Transverse colon (tissue), 4 donors: ENCODE measurements at regions not wholly inside any gene's neighbourhood (a gene's known extent, or its start where the extent isn't known, plus 50 kb on each side); places are given as distances from the start of the nearest gene placed in this dataset.

Experiments
- DNase-seq: peaks from one replicate; pipeline ENCODE4 v3.0.0-alpha.2; 2019
- H3K27ac ChIP-seq, 4 donors: fragments of 200-600 bp; sonication (generic); 2 replicates each; pipeline ENCODE4 v1.5.1; 2016 to 2018; ENCODE audit warnings: inconsistent platforms in 4 of 4
- H3K27me3 ChIP-seq: fragments of 200-600 bp; sonication (generic); 2 replicates; pipeline ENCODE4 v1.5.1; 2017; ENCODE audit warnings: inconsistent platforms
- H3K36me3 ChIP-seq, 4 donors: fragments of 200-600 bp; sonication (generic); 2 replicates each; pipeline ENCODE4 v1.5.1; 2017 to 2019; ENCODE audit warnings: inconsistent platforms in 4 of 4
- H3K4me1 ChIP-seq, 4 donors: fragments of 200-600 bp; sonication (generic); 2 replicates each; pipeline ENCODE4 v1.5.1; 2017 to 2020; ENCODE audit warnings: inconsistent platforms in 4 of 4
- H3K4me3 ChIP-seq, 4 donors: fragments of 200-600 bp; sonication (generic); 1 replicate in 1 of 4; 2 replicates in 3 of 4; pipeline versions ENCODE4 v1.5.1 to v1.6.1; 2017 to 2019; ENCODE audit warnings: inconsistent platforms in 4 of 4
- H3K9me3 ChIP-seq, 2 donors: fragments of 200-600 bp; sonication (generic); 2 replicates each; pipeline ENCODE4 v1.5.1; 2017 to 2019; ENCODE audit warnings: inconsistent platforms in 2 of 2
- EP300 ChIP-seq: sonication (generic); formaldehyde crosslinking; IDR thresholded peaks from one replicate; pipeline ENCODE4 v1.6.1; 2017; ENCODE audit warnings: antibody characterized with exemption, low read depth
- POLR2A ChIP-seq: fragments of 450-650 bp; IDR thresholded peaks from one replicate; pipeline ENCODE4 v1.6.1; 2016; ENCODE audit warnings: antibody characterized with exemption, mild to moderate bottlenecking, moderate library complexity
- POLR2AphosphoS5 ChIP-seq, 3 donors: sonication (generic); formaldehyde crosslinking; IDR thresholded peaks; one replicate each; pipeline ENCODE4 v1.6.1; 2016; ENCODE audit warnings: antibody characterized with exemption in 3 of 3
- WGBS, 2 donors: methylation state at CpG; one replicate each; pipeline ENCODE4 v1.1.5; 2018; ENCODE audit warnings: low coverage in 1 of 2; 5-methylcytosine and 5-hydroxymethylcytosine counted together
- in situ Hi-C, 4 donors: fragments of 200-750 bp; cut with MboI; loops; one replicate each; pipeline versions ENCODE4 v1.15.0 to v1.15.1; 2017; ENCODE audit warnings: low sequenced_read_pairs in 3 of 4, low pct_ligation_motif_present in 1 of 4, low pct_unique_long_range_greater_than_20kb in 1 of 4
- intact Hi-C: fragments of 100-400 bp; cut with DNase I; formaldehyde crosslinking; loops from one replicate; pipeline ENCODE4 v1.15.1; 2023; ENCODE audit warnings: low total_unique reads
- TF ChIP-seq, protein P1 (sequence below), 5 experiments: fragments of 200-600 bp in 3 of 5; fragments of 450-650 bp in 2 of 5; sonication (generic) in 3 of 5; IDR thresholded peaks; 1 replicate in 2 of 5; 2 replicates in 3 of 5; pipeline ENCODE4 v1.5.1; 2016 to 2017; ENCODE audit warnings: antibody characterized with exemption in 5 of 5, inconsistent platforms in 3 of 5, mild to moderate bottlenecking in 2 of 5, moderate library complexity in 1 of 5

DNA sequence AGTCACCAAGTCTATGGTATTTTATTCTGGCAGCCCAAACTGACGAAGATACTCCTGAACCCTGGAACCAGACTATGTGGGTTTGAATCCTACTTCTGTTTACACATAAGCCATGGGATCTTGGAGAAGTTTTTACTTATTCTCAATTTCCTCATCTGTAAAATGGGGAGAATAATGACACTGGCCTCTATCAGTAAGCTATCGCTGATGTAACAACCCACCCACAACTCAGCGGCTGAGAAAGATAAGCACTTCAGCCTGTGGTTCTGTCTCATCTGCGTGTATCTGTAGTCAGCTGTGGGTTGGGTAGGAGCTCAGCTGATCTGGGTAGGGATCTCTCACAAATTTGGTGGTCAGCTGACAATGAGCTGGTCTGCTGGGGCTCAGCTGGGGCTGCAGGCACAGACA lies 68.0 kb upstream of the ALX4 start:
- Histone ChIP-seq H3K27ac (no peak overlapping the region), H3K4me1 (no peaks in the 10 kb centered on the region), H3K27me3 (peaks cover 7% of the 10 kb centered on the region), H3K9me3 (no peaks in the 10 kb centered on the region), H3K4me3 (no peak overlapping the region), H3K36me3 (no peaks in the 10 kb centered on the region)
- intact Hi-C loops: no loop called here
- DNase-seq: no peak
- in situ Hi-C loops: no loop called here
- WGBS, 2 donors: 93% methylated on average over 4 of the region's 4 CpGs; no CpG with 5 or more reads in 1 of the 2 donors
- no peak for TF ChIP-seq POLR2AphosphoS5 (IDR thresholded peaks at IDR 0.05)
- TF ChIP-seq, protein P1, sequence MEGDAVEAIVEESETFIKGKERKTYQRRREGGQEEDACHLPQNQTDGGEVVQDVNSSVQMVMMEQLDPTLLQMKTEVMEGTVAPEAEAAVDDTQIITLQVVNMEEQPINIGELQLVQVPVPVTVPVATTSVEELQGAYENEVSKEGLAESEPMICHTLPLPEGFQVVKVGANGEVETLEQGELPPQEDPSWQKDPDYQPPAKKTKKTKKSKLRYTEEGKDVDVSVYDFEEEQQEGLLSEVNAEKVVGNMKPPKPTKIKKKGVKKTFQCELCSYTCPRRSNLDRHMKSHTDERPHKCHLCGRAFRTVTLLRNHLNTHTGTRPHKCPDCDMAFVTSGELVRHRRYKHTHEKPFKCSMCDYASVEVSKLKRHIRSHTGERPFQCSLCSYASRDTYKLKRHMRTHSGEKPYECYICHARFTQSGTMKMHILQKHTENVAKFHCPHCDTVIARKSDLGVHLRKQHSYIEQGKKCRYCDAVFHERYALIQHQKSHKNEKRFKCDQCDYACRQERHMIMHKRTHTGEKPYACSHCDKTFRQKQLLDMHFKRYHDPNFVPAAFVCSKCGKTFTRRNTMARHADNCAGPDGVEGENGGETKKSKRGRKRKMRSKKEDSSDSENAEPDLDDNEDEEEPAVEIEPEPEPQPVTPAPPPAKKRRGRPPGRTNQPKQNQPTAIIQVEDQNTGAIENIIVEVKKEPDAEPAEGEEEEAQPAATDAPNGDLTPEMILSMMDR (IDR thresholded peaks at IDR 0.05): no peak
- TF ChIP-seq POLR2A: no peak
- no peak for TF ChIP-seq EP300

DNA sequence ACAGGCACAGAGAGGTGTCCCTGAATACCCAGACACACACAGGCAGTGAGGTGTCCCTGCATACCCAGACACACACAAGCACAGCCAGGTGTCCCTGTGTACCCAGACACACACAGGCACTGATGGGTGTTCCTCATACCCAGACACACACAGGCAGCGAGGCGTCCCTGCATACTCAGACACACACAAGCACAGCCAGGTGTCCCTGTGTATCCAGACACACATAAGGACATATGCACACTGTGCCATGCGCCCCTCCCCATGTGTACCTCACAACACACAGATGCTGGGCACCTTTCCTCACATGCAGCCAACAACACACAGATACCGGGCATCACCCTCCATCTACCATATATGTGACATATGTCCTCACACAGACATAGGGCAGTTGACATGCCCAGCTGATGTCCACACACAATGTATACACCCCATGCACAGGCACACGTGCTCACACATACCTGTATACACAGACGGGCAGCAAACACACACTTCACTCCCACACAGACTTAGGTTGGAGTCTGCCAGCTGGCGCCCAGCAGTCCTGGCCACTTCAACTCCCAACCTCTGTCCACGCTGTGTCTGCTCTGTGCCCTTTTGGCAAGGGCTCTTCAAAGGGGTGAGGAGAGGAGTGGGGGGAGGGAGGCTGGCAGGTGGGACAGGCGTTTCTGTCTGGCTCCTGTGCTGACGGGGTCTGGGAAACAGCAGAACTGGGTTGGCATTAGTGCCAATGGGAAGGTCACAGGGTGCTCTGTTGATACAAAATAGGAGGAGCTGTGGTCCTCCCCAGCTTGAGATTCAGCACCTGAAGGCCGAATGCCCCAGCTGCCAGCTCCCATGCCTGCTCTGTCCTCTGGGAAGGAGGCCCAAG lies 69.4 kb upstream of the ALX4 start:
- Histone ChIP-seq H3K4me1 (no peaks in the 10 kb centered on the region), H3K4me3 (no peak overlapping the region), H3K36me3 (no peaks in the 10 kb centered on the region), H3K27ac (no peak overlapping the region), H3K9me3 (no peaks in the 10 kb centered on the region), H3K27me3 (peaks cover 7% of the 10 kb centered on the region)
- in situ Hi-C loops: no loop called here
- WGBS, 2 donors: 68% methylated on average over 11 of the region's 11 CpGs; no CpG with 5 or more reads in 1 of the 2 donors
- intact Hi-C loops: loop anchor here (10.0 kb wide), 1 partner anchor 415 kb away; no protein-coding TSS in a partner anchor
- DNase-seq: no peak
- TF ChIP-seq POLR2AphosphoS5 (IDR thresholded peaks at IDR 0.05): no peak
- TF ChIP-seq POLR2A: no peak
- TF ChIP-seq, protein P1 (IDR thresholded peaks at IDR 0.05): no peak
- no peak for TF ChIP-seq EP300

DNA sequence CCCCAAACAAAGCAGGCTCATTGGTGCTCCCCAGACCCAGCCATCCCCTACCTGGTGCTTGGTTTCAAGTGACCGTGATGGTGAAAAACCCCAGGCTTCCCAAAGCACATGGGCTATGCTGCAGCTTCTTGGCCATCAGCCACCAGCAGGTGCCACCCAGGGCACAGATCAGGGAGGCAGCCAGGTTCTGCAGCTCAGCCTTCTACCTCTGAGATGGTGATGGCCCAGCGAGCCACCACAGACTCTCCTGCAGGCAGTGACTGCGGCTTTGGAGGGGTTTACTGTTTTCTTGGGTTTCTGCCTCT lies 70.0 kb upstream of the ALX4 start:
- H3K4me1 ChIP-seq: no peaks in the 10 kb centered on the region
- WGBS, 2 donors: 85 to 100% methylated on average over 1 to 3 of the region's 3 CpGs
- no peaks in the 10 kb centered on the region for H3K36me3 ChIP-seq
- no peaks in the 10 kb centered on the region for H3K9me3 ChIP-seq
- peaks cover 7% of the 10 kb centered on the region for H3K27me3 ChIP-seq
- intact Hi-C loops (loop anchor here (10.0 kb wide), 1 partner anchor 415 kb away; no protein-coding TSS in a partner anchor), in situ Hi-C loops (no loop called here)
- H3K27ac ChIP-seq: no peak overlapping the region
- TF ChIP-seq, protein P1 (IDR thresholded peaks at IDR 0.05): no peak
- no peak for TF ChIP-seq EP300
- no peak for TF ChIP-seq POLR2AphosphoS5 (IDR thresholded peaks at IDR 0.05)
- no peak for TF ChIP-seq POLR2A
- no peak for DNase-seq
- H3K4me3 ChIP-seq: no peak overlapping the region

DNA sequence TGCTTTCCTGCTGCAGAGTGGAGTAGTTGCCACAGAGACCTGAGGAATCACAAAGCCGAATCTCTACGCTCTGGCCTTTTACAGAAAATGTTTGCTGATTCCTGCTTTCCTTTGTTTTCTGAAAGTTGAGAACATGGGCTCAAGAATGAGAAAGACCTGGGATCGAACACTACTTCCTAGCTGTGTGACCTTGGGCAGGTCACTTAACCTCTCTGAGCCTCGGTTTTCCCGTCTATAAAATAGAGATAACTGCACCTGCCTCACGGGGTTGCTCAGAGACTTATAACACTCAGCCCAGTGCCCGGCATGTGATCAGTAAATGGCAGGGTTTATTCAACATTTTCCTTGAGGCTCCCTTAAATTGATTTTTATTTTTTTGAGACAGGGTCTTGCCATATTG lies 70.9 kb upstream of the ALX4 start:
- intact Hi-C loops (loop anchor here (10.0 kb wide), 1 partner anchor 414 kb away; no protein-coding TSS in a partner anchor), in situ Hi-C loops (no loop called here)
- H3K4me3 ChIP-seq: no peak overlapping the region
- no peaks in the 10 kb centered on the region for H3K9me3 ChIP-seq
- no peak overlapping the region for H3K27ac ChIP-seq
- peaks cover 11% of the 10 kb centered on the region for H3K27me3 ChIP-seq
- no peak for TF ChIP-seq POLR2AphosphoS5 (IDR thresholded peaks at IDR 0.05)
- no peaks in the 10 kb centered on the region for H3K4me1 ChIP-seq
- WGBS, 2 donors: 71% methylated on average over 7 of the region's 7 CpGs; no CpG with 5 or more reads in 1 of the 2 donors
- DNase-seq: no peak
- H3K36me3 ChIP-seq: no peaks in the 10 kb centered on the region
